ENCODE measurements at regions not wholly inside any gene's neighbourhood (a gene's known extent, or its start where the extent isn't known, plus 50 kb on each side); places are given as distances from the start of the nearest gene placed in this dataset.
A peak's percentile ranks its signal among the peaks of the same experiment; 100 is the strongest.
"Not testable (repeated sequence)": the region's sequence is repeated elsewhere in the genome, so short reads cannot be mapped to it uniquely, and the experiment has no call there.

DNA sequence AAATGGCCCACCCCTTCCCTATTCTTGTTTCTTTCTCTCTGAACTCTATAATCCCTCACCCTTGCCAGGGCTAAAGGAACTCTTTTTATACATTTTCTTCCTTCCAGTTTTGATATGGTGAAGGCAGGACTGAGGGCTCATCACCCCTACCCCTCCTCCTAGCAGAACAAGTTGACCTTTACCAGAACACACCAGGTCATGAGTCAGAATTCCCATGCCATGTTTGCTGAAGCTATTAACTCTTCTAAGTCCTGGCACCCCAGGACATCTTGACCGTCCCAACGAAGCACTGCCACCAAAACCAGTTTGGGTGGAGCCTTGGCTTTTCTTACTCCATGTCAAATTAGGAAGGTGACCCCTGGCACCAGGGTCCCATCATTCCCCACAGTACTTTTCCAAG, 57.5 kb upstream of the DYNLT3 start:
- Histone ChIP-seq H3K36me3 (ENCODE audit: control insufficient read depth in 1 of 2, insufficient read depth in 2 of 2, low read length in 2 of 2) (no peaks in the 10 kb centered on the region), H3K27ac (ENCODE audit: low read length) (no peak overlapping the region), H3K4me3 (ENCODE audit: low read depth in 1 of 2, low read length in 2 of 2) (no peak overlapping the region), H3K27me3 (ENCODE audit: low read depth, low read length) (peaks cover 4% of the 10 kb centered on the region), H3K4me1 (ENCODE audit: control insufficient read depth in 1 of 2, insufficient read depth in 2 of 2, low read length in 2 of 2) (peaks cover 0 to 7% of the 10 kb centered on the region in 2 donors), H3K9me3 (ENCODE audit: control insufficient read depth in 1 of 2, low read length in 2 of 2) (no peaks in the 10 kb centered on the region)

DNA sequence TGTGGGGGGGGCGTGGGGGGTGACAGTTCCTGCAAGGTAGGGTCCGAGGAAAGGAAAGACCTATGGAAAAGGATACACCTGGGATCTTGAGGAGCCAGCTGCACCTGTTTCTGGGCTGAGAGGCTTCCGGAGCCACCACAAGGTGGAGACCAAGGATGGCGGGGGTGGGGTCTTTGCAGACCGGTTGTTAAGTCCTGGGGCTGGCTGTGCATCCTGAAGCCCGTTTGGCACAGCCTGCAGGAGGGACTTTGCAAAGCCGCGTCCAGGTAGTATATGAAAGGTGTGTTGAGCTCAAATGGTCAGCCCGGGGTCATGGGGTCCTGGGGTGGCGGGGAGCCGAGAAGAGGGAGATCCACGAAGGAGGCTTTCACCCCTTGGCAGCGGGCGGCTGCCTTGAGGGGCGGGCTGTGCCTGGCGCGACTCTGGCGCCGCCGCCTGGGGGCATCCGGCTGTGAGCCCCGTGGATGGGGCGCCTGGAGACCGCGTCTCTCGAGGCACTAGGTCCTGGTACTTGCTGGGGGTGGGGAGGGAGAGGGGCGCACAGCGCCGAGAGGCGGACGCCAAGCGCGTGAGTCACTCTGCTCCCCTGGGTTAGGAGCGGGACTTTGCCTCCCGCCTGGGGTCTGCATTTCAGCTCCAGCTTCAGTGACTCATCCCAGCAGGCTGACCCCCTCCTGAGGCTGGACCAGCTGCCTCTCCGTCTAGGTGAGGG, 58.2 kb upstream of the DYNLT3 start:
- peak overlapping the region in 1 of 2 donors; percentile 14 for H3K4me3 ChIP-seq (ENCODE audit: low read depth in 1 of 2, low read length in 2 of 2)
- H3K27ac ChIP-seq (ENCODE audit: low read length), result no peak overlapping the region
- peaks cover 0 to 7% of the 10 kb centered on the region in 2 donors for H3K4me1 ChIP-seq (ENCODE audit: control insufficient read depth in 1 of 2, insufficient read depth in 2 of 2, low read length in 2 of 2)
- H3K36me3 ChIP-seq (ENCODE audit: control insufficient read depth in 1 of 2, insufficient read depth in 2 of 2, low read length in 2 of 2), result no peaks in the 10 kb centered on the region
- peaks cover 4% of the 10 kb centered on the region for H3K27me3 ChIP-seq (ENCODE audit: low read depth, low read length)
- H3K9me3 ChIP-seq (ENCODE audit: control insufficient read depth in 1 of 2, low read length in 2 of 2), result no peaks in the 10 kb centered on the region

DNA sequence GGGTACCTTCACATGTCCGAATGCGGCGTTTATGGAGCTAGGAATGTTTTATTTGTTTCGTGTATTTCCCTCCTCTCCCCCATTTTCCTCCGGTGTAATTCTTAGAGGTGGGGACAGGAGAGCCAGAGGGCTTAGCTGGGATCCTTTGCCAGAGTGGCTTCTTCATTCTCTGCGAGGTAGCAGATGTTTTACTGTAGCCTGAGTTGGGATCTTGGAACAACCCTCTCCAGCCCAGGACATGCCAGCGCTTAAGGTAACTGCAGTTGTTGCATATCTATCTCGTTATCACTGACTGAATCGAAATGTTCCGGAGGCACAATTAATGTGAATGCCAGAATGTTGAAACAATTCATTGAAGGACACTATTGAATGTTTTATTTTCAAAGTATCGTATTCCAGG, 59.0 kb upstream of the DYNLT3 start:
- peaks cover 0 to 7% of the 10 kb centered on the region in 2 donors for H3K4me1 ChIP-seq (ENCODE audit: control insufficient read depth in 1 of 2, insufficient read depth in 2 of 2, low read length in 2 of 2)
- no peaks in the 10 kb centered on the region for H3K36me3 ChIP-seq (ENCODE audit: control insufficient read depth in 1 of 2, insufficient read depth in 2 of 2, low read length in 2 of 2)
- H3K4me3 ChIP-seq (ENCODE audit: low read depth in 1 of 2, low read length in 2 of 2), result peak overlapping the region in 1 of 2 donors; percentile 14

DNA sequence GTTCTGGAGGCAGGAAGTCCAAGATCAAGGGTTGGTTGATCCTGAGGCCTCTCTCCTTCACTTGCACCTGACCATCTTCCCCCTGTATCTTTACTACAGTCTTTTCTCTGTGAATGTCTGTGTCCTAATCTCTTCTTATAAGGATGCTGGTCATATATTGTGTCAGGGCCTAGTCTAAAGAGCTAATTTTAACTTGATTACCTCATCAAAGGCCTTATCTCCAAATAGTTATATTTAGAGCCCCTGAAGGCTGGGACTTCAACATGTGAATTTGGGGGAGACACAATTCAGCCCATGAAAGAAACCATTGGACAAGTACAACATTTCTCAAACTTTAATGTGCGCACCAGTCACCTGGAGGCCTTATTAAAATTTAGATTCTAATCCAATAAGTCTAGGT, 62.8 kb upstream of the DYNLT3 start:
- no peaks in the 10 kb centered on the region for H3K9me3 ChIP-seq (ENCODE audit: control insufficient read depth in 1 of 2, low read length in 2 of 2)
- peaks cover 4% of the 10 kb centered on the region for H3K27me3 ChIP-seq (ENCODE audit: low read depth, low read length)
- no peaks in the 10 kb centered on the region for H3K36me3 ChIP-seq (ENCODE audit: control insufficient read depth in 1 of 2, insufficient read depth in 2 of 2, low read length in 2 of 2)
- H3K27ac ChIP-seq (ENCODE audit: low read length), result no peak overlapping the region
- H3K4me3 ChIP-seq (ENCODE audit: low read depth in 1 of 2, low read length in 2 of 2), result no peak overlapping the region
- peaks cover 0 to 7% of the 10 kb centered on the region in 2 donors for H3K4me1 ChIP-seq (ENCODE audit: control insufficient read depth in 1 of 2, insufficient read depth in 2 of 2, low read length in 2 of 2)

More for the DNA sequence above, 59.0 kb upstream of the DYNLT3 start:
- Histone ChIP-seq H3K27ac (ENCODE audit: low read length) (no peak overlapping the region), H3K9me3 (ENCODE audit: control insufficient read depth in 1 of 2, low read length in 2 of 2) (no peaks in the 10 kb centered on the region), H3K27me3 (ENCODE audit: low read depth, low read length) (peaks cover 4% of the 10 kb centered on the region)

DNA sequence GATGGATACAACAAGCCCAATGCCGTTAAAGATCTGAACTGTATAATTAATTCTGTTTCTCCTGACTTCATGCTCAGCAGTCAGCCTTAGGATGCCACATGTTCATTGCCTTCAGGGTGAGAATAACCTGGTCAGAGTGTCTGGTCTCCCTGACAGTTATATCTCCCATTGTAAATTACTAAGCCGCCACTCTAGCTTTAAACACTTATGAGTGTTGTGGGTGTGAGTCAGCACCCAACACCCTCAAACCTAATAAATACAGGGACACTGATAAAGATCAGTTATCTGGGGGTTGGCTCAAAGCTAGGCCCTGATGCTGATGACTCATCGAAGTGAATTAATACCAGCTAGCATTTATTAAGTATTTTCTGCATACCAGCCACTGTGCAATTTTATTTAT, 64.9 kb upstream of the DYNLT3 start:
- no peak overlapping the region for H3K27ac ChIP-seq (ENCODE audit: low read length)
- no peaks in the 10 kb centered on the region for H3K27me3 ChIP-seq (ENCODE audit: low read depth, low read length)
- no peak overlapping the region for H3K4me3 ChIP-seq (ENCODE audit: low read depth in 1 of 2, low read length in 2 of 2)
- no peaks in the 10 kb centered on the region for H3K36me3 ChIP-seq (ENCODE audit: control insufficient read depth in 1 of 2, insufficient read depth in 2 of 2, low read length in 2 of 2)
- no peaks in the 10 kb centered on the region for H3K4me1 ChIP-seq (ENCODE audit: control insufficient read depth in 1 of 2, insufficient read depth in 2 of 2, low read length in 2 of 2)
- no peaks in the 10 kb centered on the region for H3K9me3 ChIP-seq (ENCODE audit: control insufficient read depth in 1 of 2, low read length in 2 of 2)

DNA sequence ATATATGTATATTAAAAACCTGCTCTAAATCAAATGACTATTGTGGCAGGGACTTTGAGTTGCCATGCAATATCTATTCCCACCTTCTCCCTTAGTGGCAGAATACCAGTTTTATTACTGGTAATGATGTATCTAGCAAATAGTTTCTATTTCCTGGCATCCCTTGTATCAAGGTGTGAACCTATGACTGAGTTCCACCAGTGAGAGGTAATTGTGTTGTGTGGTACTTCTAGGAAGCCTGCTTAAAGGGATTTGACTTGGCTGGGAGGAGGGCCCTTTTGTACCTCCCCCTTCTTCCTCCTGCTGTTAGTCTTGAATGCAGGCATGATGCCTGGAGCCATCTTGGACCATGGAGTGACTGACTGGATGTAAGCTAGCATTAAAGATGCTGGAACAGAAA, 65.4 kb upstream of the DYNLT3 start:
- no peak overlapping the region for H3K27ac ChIP-seq (ENCODE audit: low read length)
- H3K9me3 ChIP-seq (ENCODE audit: control insufficient read depth in 1 of 2, low read length in 2 of 2), result no peaks in the 10 kb centered on the region
- H3K27me3 ChIP-seq (ENCODE audit: low read depth, low read length), result no peaks in the 10 kb centered on the region
- no peaks in the 10 kb centered on the region for H3K4me1 ChIP-seq (ENCODE audit: control insufficient read depth in 1 of 2, insufficient read depth in 2 of 2, low read length in 2 of 2)
- H3K4me3 ChIP-seq (ENCODE audit: low read depth in 1 of 2, low read length in 2 of 2), result no peak overlapping the region
- no peaks in the 10 kb centered on the region for H3K36me3 ChIP-seq (ENCODE audit: control insufficient read depth in 1 of 2, insufficient read depth in 2 of 2, low read length in 2 of 2)

DNA sequence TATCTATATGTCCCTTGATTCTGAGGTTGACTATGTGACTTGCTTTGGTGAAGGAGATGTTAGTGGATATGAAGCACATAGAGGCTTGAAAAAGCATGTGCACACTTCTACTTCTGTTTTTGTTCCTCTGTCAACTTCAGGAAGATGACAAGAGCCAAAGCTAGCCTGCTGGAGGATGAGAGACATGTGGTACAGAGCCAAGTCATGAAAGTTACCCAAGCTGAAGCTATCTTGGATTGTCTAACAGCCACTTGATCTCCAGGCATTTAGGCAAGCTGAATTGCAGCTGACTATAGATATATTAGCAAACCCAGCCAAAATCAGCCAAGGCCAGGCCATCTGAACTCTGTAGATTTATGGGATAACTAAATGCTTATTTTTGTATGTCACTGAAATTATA, 70.8 kb upstream of the DYNLT3 start:
- Histone ChIP-seq H3K36me3 (ENCODE audit: control insufficient read depth in 1 of 2, insufficient read depth in 2 of 2, low read length in 2 of 2) (no peaks in the 10 kb centered on the region), H3K27me3 (ENCODE audit: low read depth, low read length) (no peaks in the 10 kb centered on the region), H3K4me1 (ENCODE audit: control insufficient read depth in 1 of 2, insufficient read depth in 2 of 2, low read length in 2 of 2) (no peaks in the 10 kb centered on the region), H3K4me3 (ENCODE audit: low read depth in 1 of 2, low read length in 2 of 2) (no peak overlapping the region), H3K9me3 (ENCODE audit: control insufficient read depth in 1 of 2, low read length in 2 of 2) (peaks cover 0 to 8% of the 10 kb centered on the region in 2 donors), H3K27ac (ENCODE audit: low read length) (no peak overlapping the region)

DNA sequence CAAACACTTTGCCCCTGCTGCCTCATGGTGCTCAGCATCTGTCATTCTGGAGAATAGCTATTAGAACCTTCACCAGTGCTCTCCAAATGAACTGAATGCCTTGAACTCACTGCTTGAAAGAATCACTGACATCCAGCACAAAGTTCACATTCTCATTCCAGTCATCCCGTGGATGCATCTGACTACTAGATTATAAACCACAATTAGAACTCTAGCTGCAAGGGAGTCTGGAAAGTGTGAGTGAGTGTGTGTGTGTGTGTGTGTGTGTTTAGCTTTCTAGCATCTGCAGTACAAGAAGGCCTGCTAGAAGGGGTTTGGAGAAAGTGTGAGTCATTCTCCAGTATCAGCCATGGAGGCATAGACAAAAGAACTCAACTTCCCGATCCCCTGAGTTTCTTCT, 71.3 kb upstream of the DYNLT3 start:
- Histone ChIP-seq H3K9me3 (ENCODE audit: control insufficient read depth in 1 of 2, low read length in 2 of 2) (peaks cover 0 to 8% of the 10 kb centered on the region in 2 donors), H3K27me3 (ENCODE audit: low read depth, low read length) (no peaks in the 10 kb centered on the region), H3K4me3 (ENCODE audit: low read depth in 1 of 2, low read length in 2 of 2) (no peak overlapping the region), H3K4me1 (ENCODE audit: control insufficient read depth in 1 of 2, insufficient read depth in 2 of 2, low read length in 2 of 2) (no peaks in the 10 kb centered on the region), H3K36me3 (ENCODE audit: control insufficient read depth in 1 of 2, insufficient read depth in 2 of 2, low read length in 2 of 2) (no peaks in the 10 kb centered on the region), H3K27ac (ENCODE audit: low read length) (no peak overlapping the region)

DNA sequence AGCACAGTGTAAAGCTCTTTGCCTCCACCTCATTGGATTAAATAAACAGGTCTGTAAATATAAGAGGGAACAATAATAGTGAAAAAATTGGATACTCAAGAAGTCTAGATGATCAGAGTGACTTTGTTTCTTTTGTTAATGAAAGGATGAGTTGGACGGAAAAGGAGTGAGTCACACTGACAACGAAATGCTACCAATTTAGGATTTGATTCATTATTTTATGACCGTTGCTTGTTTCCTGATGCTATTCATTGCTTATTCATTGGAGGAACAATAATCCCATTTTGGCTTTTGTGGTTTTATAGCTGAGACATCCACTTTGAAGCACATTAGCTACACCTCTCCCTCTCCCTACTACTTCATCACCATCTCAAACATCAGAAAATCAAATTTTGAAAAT, 74.4 kb upstream of the DYNLT3 start:
- Histone ChIP-seq H3K27me3 (ENCODE audit: low read depth, low read length) (no peaks in the 10 kb centered on the region), H3K4me1 (ENCODE audit: control insufficient read depth in 1 of 2, insufficient read depth in 2 of 2, low read length in 2 of 2) (no peaks in the 10 kb centered on the region), H3K9me3 (ENCODE audit: control insufficient read depth in 1 of 2, low read length in 2 of 2) (peaks cover 0 to 8% of the 10 kb centered on the region in 2 donors), H3K27ac (ENCODE audit: low read length) (no peak overlapping the region), H3K4me3 (ENCODE audit: low read depth in 1 of 2, low read length in 2 of 2) (no peak overlapping the region), H3K36me3 (ENCODE audit: control insufficient read depth in 1 of 2, insufficient read depth in 2 of 2, low read length in 2 of 2) (no peaks in the 10 kb centered on the region)

DNA sequence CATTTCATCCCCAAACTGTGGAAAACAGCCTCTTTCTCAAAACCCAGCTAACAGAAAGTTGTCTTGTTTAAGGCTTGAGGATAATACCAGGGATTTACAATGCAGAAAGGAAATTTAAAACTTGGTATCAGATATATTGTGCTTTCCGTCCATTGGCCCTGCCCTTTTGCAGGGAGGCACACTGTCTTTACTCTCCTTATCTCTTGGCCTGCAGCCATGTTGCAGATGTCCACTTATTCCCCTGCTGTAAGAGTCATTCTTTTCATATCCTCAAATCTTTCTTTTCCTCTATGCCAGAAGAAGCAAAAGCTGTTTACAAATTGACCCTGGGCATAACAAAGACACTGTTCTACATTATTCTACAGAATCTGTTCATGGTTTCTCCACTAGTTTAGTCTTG, 75.6 kb upstream of the DYNLT3 start:
- Histone ChIP-seq H3K9me3 (ENCODE audit: control insufficient read depth in 1 of 2, low read length in 2 of 2) (peaks cover 0 to 8% of the 10 kb centered on the region in 2 donors), H3K4me1 (ENCODE audit: control insufficient read depth in 1 of 2, insufficient read depth in 2 of 2, low read length in 2 of 2) (peaks cover 0 to 3% of the 10 kb centered on the region in 2 donors), H3K27me3 (ENCODE audit: low read depth, low read length) (no peaks in the 10 kb centered on the region), H3K36me3 (ENCODE audit: control insufficient read depth in 1 of 2, insufficient read depth in 2 of 2, low read length in 2 of 2) (no peaks in the 10 kb centered on the region), H3K4me3 (ENCODE audit: low read depth in 1 of 2, low read length in 2 of 2) (no peak overlapping the region), H3K27ac (ENCODE audit: low read length) (no peak overlapping the region)

DNA sequence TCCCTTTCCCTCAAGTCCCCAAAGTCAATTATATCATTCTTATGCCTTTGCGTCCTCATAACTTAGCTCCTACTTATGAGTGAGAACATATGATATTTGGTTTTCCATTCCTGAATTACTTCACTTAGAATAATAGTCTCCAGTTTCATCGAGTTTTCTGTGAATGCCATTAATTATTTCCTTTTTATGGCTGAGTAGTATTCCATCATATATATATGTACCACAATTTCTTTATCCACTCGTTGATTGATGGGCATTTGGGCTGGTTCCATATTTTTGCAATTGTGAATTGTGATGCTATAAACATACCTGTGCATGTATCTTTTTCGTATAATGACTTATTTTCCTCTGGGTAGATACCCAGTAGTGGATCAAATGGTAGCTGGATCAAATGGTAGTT, 78.4 kb upstream of the DYNLT3 start:
- not testable (repeated sequence) for H3K9me3 ChIP-seq (ENCODE audit: control insufficient read depth in 1 of 2, low read length in 2 of 2); H3K36me3 ChIP-seq (ENCODE audit: control insufficient read depth in 1 of 2, insufficient read depth in 2 of 2, low read length in 2 of 2); H3K4me1 ChIP-seq (ENCODE audit: control insufficient read depth in 1 of 2, insufficient read depth in 2 of 2, low read length in 2 of 2); H3K27ac ChIP-seq (ENCODE audit: low read length); H3K27me3 ChIP-seq (ENCODE audit: low read depth, low read length); H3K4me3 ChIP-seq (ENCODE audit: low read depth in 1 of 2, low read length in 2 of 2)

DNA sequence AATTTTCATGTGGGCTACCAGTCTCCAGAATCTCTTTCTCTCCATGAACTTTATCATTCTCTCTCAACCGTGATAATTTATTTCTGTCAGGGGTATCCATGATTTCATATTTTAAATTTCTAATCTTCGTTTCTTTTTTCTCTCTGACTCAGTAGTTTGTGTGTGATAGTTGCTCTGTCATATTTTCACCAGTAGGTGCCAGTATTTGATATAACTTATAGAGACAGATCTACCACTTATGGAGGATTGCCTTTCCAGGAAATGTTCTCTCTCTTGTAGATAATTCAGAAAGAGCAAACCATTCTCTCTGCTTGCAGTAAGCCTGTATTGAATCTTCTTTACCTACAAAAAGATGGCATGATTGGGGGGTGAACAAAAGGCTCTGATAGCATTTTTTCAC, 79.3 kb upstream of the DYNLT3 start:
- H3K36me3 ChIP-seq (ENCODE audit: control insufficient read depth in 1 of 2, insufficient read depth in 2 of 2, low read length in 2 of 2), result no peaks in the 10 kb centered on the region
- no peak overlapping the region for H3K27ac ChIP-seq (ENCODE audit: low read length)
- H3K4me1 ChIP-seq (ENCODE audit: control insufficient read depth in 1 of 2, insufficient read depth in 2 of 2, low read length in 2 of 2), result peaks cover 0 to 3% of the 10 kb centered on the region in 2 donors
- H3K27me3 ChIP-seq (ENCODE audit: low read depth, low read length), result no peaks in the 10 kb centered on the region
- no peak overlapping the region for H3K4me3 ChIP-seq (ENCODE audit: low read depth in 1 of 2, low read length in 2 of 2)
- H3K9me3 ChIP-seq (ENCODE audit: control insufficient read depth in 1 of 2, low read length in 2 of 2), result no peaks in the 10 kb centered on the region
